GM18517 (cell line): ENCODE measurements at regions not wholly inside any gene's neighbourhood (a gene's known extent, or its start where the extent isn't known, plus 50 kb on each side); places are given as distances from the start of the nearest gene placed in this dataset.
"Not testable (repeated sequence)": the region's sequence is repeated elsewhere in the genome, so short reads cannot be mapped to it uniquely, and the experiment has no call there.

ENCODE experiments used
- ATAC-seq: cut with Tn5 transposase; IDR thresholded peaks from one replicate; pipeline ENCODE4 v1.9.1; 2021; ENCODE audit warnings: mild to moderate bottlenecking, moderate library complexity; ENCODE audit not compliant: unreplicated experiment

DNA sequence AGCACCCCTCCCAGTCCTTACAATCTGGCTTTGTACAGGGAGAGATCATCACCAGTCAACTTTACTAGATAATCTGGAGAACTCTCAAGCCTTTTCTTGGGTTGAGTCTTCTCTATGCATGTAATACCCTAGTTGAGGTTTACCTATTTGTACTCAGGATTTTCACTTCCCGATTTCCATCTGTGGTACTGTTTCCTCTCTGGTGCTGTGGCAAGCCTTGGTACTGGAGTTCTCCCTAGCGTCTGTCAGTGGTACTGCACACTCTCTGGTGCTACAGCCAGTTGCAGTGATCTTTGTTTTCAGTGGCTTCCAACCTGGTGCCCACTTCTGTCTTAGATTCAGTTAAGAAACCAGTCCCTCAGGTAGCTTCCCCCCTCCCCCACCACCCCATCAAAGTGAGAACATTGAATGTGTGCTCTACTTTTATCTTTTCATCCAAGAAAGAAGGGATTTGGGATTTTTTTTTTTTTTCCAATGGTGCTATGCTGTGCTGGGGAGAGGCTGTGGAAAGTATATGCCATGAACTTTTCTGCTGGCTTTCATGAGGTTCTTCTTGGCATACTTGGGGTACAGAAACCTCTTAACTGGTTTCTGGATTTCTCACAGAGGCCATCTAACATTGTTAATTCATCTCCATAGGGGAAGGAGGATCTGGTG, 69.4 kb upstream of the EVL start:
- ATAC-seq = peak; percentile 99

DNA sequence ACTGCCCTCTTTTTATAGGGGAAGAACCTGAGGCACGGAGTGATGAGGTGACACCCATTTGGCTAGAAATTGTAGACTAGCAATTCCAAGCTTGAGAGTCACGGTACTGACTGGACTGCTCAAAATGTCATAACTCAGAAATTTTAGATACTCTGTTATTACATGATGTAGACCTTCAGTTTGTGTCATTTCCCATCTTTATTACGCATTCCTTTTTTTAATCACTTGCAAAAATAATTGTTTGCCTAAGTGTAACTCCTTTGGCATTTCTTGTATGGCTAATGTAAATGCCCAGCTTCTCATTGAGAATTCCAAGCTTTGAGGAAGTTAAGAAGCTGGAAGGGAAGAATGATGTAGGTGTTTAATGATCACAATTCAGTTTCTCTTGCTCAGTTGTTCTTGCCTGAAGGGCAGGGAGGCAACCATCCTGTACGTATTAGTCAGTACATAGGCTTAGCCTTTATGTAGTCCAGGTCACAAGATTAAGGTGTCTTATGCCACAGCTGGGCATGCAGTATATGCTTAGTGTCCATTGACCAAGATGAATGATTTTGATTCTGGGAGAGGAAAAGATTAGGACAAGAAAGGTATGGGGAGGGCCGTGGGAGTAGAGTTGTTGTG, 68.2 kb upstream of the EVL start:
- ATAC-seq = no peak

DNA sequence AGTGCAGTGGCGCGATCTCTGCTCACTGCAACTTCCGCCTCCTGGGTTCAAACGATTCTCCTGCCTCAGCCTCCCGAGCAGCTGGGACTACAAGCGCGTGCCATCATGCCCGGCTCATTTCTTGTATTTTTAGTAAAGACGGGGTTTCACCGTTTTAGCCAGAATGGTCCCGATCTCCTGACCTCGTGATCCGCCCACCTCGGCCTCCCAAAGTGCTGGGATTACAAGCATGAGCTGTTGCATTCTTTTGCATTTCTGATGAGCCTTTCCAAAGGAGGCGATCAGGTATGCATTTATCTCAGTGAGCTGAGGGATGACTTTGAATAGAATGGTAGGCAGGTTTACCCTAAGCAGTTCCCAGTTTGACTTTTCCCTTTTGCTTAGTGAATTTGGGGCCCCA, 64.8 kb upstream of the EVL start:
- not testable (repeated sequence) for ATAC-seq

DNA sequence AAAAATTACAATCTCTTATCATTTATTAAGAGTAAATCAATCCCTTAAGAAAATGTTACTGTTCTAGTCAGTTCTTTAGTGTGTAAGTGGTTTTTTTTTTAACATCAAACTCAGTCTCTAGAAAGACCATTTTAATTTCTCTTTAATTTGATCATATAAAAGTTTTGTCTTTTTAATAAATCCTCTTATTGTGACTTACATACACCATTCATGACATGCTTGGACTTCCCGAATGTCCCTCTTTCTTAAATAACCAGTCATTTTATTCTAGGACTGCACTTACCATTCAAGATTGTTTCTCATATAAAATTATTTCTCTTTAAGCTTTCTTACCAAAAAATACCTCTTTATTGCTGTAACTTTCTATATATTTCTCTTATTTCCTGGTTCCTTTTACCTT, 60.8 kb upstream of the EVL start:
- ATAC-seq = no peak

DNA sequence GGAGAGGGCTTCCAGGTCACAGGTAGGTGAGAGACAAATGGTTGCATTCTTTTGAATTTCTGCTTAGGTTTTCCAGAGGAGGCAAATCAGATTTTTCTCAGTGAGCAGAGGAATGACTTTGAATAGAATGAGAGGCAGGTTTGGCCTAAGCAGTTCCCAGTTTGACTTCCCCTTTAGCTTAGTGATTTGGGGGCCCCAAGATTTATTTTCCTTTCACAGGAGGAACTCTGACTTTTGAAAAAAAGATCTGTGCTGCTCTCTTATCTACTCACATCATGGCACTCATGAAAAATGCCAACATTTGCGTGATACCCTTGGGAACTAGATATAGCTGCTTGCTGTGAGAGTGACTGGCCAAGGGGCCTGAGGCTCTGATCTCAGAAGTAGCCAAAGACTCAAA, 58.0 kb upstream of the EVL start:
- ATAC-seq = no peak

DNA sequence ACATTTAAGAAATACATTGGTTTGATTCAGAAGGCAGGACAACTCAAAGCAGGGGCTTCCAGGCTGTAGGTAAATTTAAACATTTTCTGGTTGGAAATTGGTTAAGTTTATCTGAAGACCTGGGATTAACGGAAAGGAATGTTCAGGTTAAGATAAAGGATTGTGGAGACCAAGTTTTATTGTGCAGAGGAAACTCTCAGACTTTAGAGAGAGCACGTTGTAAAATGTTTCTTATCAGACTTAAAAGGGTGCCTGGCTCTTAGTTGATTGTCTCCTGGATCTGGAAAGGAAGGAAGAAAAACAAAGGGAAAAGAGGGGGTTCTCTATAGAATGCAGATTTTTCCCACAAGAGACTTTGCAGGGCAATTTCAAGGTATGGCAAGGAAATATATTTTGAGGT, 55.4 kb upstream of the EVL start:
- ATAC-seq = not testable (repeated sequence)

DNA sequence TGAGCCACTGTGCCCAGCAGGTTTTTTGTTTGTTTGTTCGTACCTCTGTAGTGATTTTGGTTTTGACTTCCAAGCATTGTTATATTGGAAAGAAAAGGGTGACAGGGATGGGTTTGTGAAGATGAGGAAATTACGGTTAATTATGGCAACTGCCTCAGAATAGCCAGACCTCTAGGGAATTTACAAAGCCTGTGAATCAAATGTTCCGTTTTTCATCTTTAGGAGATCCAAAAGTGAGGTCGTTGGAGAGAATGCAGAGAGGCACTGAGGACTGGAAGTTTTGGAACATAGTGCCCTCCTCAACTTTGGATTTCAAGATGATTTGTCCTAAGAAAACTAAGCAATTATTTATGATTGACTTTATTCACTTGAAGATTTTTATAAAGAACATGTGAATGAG, 54.5 kb upstream of the EVL start:
- no peak for ATAC-seq

DNA sequence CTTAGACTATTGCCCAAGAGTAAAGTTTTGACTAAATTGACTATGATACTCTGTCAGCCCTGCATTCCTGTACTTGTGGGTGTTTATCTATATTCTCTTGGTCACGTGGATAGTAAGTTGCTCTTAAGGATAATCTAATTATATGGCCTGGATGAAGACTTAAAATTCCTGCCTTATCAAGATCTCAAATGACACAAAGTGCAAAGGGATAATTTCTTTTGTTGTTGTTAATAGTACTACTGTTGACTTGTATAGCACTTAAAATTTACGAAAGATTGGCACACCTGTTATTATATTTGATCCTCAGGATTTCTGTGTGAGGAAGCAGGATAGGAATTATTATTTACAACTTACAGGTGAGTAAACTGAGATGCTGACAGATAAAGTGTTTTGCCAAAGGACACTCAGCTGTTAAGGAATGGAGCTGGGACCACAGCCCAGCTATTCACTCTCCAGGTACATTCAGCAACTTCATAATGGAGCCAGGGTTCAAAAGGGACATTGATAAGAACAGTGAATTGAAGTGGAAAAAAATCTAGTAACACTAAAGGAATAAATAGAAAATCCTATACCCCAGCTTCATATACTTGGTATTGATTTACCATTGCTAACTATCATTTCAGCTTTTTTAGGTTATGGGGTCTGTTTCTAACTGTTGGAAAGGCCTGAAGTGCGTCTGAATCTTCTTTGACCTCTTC, 53.4 kb upstream of the EVL start:
- ATAC-seq = no peak

DNA sequence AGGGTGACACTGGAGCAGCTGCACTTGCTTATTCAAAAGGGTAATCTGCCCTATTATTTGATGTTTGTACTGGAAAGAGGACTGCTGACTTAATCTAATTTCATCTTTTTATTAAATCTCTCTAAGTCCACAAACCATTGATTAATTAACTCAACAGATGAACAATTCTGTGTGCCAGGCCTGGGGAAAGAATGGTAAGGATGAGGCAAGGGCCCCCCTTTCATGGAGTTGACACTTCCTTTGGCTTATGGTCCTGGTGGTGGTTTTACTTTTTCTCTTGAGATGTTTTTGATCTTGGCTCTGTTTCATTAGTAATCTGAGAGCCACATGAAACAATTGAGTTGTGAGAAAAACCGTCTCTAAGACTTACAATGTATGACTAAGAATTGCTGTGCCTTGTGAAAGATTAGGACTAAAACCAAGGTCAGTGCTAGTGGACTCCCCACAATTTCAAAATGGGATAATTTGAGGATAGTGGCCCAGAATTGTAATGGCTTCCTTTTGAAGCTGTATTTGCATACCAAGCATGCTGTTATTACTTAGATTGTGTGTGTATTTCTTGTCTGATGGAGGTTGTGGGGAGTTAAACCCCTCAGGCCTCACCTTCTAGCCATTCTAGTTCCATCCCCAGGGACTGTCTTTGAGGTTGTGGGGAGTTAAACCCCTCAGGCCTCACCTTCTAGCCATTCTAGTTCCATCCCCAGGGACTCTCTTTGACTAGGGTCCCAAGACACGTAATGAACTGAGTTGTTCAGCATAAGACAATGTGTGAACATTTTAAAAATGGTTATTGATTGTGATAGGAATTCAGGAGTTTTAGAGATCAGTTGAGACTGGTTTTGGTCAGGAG, 52.5 kb upstream of the EVL start:
- ATAC-seq = no peak

DNA sequence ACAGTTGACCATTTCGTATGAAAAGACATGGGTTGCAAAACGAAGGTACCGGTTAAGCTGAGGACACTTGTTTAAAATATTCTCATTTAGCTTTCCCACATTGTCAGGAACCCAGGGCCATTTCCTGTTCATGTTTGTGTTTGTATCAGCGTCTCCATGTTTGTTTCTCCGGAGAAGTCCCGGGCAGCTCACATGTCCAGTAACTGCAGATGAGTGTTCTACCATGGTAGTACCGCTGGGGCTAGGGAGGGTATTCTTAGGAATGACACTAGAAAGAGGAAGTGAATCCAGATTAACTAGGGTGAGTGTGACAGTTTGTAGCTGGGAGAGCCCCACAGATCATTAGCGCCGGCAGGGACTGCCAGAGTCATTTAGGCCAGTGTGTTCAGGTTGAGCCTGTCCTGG, 50.0 kb upstream of the EVL start:
- ATAC-seq = no peak
